GM12878 (cell line): ENCODE measurements at regions not wholly inside any gene's neighbourhood (a gene's known extent, or its start where the extent isn't known, plus 50 kb on each side); places are given as distances from the start of the nearest gene placed in this dataset.

Experiments used
- ATAC-seq: fragments of 200-7000 bp; cut with Tn5 transposase; 3 replicates; pipeline ENCODE4 v1.9.1; 2020; ENCODE audit warnings: mild to moderate bottlenecking, moderate library complexity
- BruUV-seq: library from RNA; stranded (reverse); fragments of 400-500 nt; replicated peaks from 2 replicates; lab custom pipeline; 2021; lab: Mats Ljungman, UMichigan
- CTCF ChIA-PET: fragments of 300-600 bp; sonication (Branson Sonifier 250); formaldehyde crosslinking; extraction: SDS; loops from one replicate; lab custom pipeline; 2021; ENCODE audit warnings: inconsistent platforms; lab: Yijun Ruan, JAX
- POLR2A ChIA-PET: fragments of 350-600 bp; formaldehyde crosslinking; extraction: SDS; loops from one replicate; lab custom pipeline; 2021; ENCODE audit warnings: inconsistent platforms; lab: Charles Lee
- RAD21 ChIA-PET: fragments of 300-600 bp; sonication (Branson Sonifier 250); formaldehyde crosslinking; loops from one replicate; lab custom pipeline; 2023; ENCODE audit warnings: antibody characterized with exemption; ENCODE audit not compliant: unreplicated experiment; lab: Charles Lee
- SMC1A ChIA-PET: fragments of 300-600 bp; sonication (Branson Sonifier 250); formaldehyde crosslinking; loops from one replicate; lab custom pipeline; 2023; ENCODE audit not compliant: unreplicated experiment, uncharacterized antibody; lab: Charles Lee
- DNase-seq: peaks from one replicate; pipeline ENCODE4 v3.0.0-alpha.2; 2011; ENCODE audit warnings: low read depth, low spot score
- FAIRE-seq: peaks from 3 replicates; lab custom pipeline; 2011; peaks lifted over from hg19 to GRCh38; lab: Jason Lieb, UNC
- H2AFZ ChIP-seq: 2 replicates; pipeline ENCODE4 v1.6.0; 2011; ENCODE audit warnings: low read depth, low read length, control low read depth; ENCODE audit not compliant: control insufficient read depth
- H3K27ac ChIP-seq: 2 replicates; pipeline ENCODE4 v1.5.1; 2011; ENCODE audit warnings: control low read depth; ENCODE audit not compliant: control insufficient read depth, insufficient read depth
- H3K27me3 ChIP-seq, 2 experiments: replicated peaks in 1 of 2; 2 replicates each; pipeline versions ENCODE4 v1.6.0 to v1.6.1; 2011; ENCODE audit warnings: low read length in 1 of 2; ENCODE audit not compliant: control insufficient read depth in 2 of 2, insufficient read depth in 2 of 2
- H3K36me3 ChIP-seq, 2 experiments: 2 replicates each; pipeline ENCODE4 v1.5.1; 2011; ENCODE audit warnings: low read length in 1 of 2; ENCODE audit not compliant: control insufficient read depth in 2 of 2, insufficient read depth in 2 of 2
- H3K4me1 ChIP-seq: 2 replicates; pipeline ENCODE4 v1.6.1; 2011; ENCODE audit warnings: mild to moderate bottlenecking, low read length, moderate library complexity, mixed read lengths; ENCODE audit not compliant: control insufficient read depth, insufficient read depth
- H3K4me2 ChIP-seq: 2 replicates; pipeline ENCODE4 v1.6.0; 2011; ENCODE audit warnings: control low read depth; ENCODE audit not compliant: control insufficient read depth, insufficient read depth
- H3K4me3 ChIP-seq: fragments of 200-600 bp; sonication (generic); 2 replicates; pipeline ENCODE4 v1.5.1; 2016
- H3K79me2 ChIP-seq: 2 replicates; pipeline ENCODE4 v1.6.0; 2011; ENCODE audit warnings: low read length; ENCODE audit not compliant: control insufficient read depth, insufficient read depth
- H3K9ac ChIP-seq: 2 replicates; pipeline ENCODE4 v1.8.0; 2011; ENCODE audit warnings: low read length, control low read depth, mixed read lengths; ENCODE audit not compliant: control insufficient read depth, insufficient read depth
- H3K9me3 ChIP-seq: replicated peaks from 3 replicates; pipeline ENCODE4 v1.5.1; 2011; ENCODE audit warnings: mild to moderate bottlenecking, low read length; ENCODE audit not compliant: control insufficient read depth, insufficient read depth
- H4K20me1 ChIP-seq: 2 replicates; pipeline ENCODE4 v1.6.0; 2011; ENCODE audit not compliant: control insufficient read depth, insufficient read depth
- JUNB ChIP-seq: IDR thresholded peaks from 2 replicates; pipeline ENCODE4 v1.6.1; 2016; ENCODE audit warnings: antibody characterized with exemption, mild to moderate bottlenecking
- NRF1 ChIP-seq: conservative IDR thresholded peaks from 2 replicates; pipeline ENCODE4 v1.6.1; 2011; ENCODE audit warnings: mild to moderate bottlenecking, low read depth, low read length, improper control_type of control experiment
- in situ Hi-C: fragments of 300-500 bp; cut with MboI; formaldehyde crosslinking; loops from 9 replicates; pipeline ENCODE4 v1.14.3; 2018; ENCODE audit warnings: mixed read lengths
- intact Hi-C: fragments of 100-400 bp; cut with micrococcal nuclease; formaldehyde crosslinking; loops from one replicate; pipeline ENCODE4 v1.14.2; 2022; ENCODE audit not compliant: unreplicated experiment

DNA sequence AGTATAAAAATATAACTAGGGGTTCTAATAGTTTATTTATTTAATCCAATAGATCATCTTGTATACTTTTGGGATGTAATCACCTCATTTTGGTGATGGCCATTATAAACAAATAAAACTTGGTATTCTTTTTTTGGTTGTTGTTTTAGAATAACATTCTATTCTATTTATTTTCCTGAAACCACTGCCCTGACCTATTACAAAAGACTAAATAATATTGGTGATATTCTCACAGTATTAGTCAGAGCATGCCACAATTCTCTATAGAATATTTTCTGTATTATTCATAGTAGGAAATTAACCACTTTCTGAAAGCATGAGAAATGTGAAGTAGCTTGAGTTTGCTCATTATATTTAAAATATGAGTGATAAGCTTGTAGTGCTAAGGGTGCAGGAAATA, 54.1 kb upstream of the LRRC7 start:
- ATAC-seq (no peak), FAIRE-seq (no peak), DNase-seq (no peak)
- H4K20me1 ChIP-seq: no peaks in the 10 kb centered on the region
- H3K9me3 ChIP-seq: no peaks in the 10 kb centered on the region
- no peak overlapping the region for H3K4me2 ChIP-seq
- H2AFZ ChIP-seq: no peak overlapping the region
- ChIA-PET SMC1A (interaction anchor here (0.8 kb wide), 1 partner anchor 10 kb away, joined by 3 read pairs; no protein-coding TSS in a partner anchor), RAD21 (no interaction called here), CTCF (no interaction called here), POLR2A (no interaction called here)
- TF ChIP-seq NRF1 (no peak), JUNB (0 out of 2 replicates have a peak, but pooled peaks have one; percentile 12)
- H3K36me3 ChIP-seq: no peaks in the 10 kb centered on the region
- intact Hi-C loops (no loop called here), in situ Hi-C loops (no loop called here)
- no peak overlapping the region for H3K4me3 ChIP-seq
- H3K79me2 ChIP-seq: no peaks in the 10 kb centered on the region
- no peaks in the 10 kb centered on the region for H3K4me1 ChIP-seq
- no peaks in the 10 kb centered on the region for H3K27me3 ChIP-seq
- no TSS peak for BruUV-seq
- H3K27ac ChIP-seq: no peak overlapping the region
- H3K9ac ChIP-seq: no peak overlapping the region
